OCI-LY3 (cell line): ENCODE measurements at regions not wholly inside any gene's neighbourhood (a gene's known extent, or its start where the extent isn't known, plus 50 kb on each side); places are given as distances from the start of the nearest gene placed in this dataset.

Experiments
- H2AFZ ChIP-seq: fragments of 200-600, 300-600 bp; shearing (Covaris generic); 2 replicates; pipeline ENCODE4 v1.6.0; 2014; ENCODE audit warnings: antibody characterized with exemption, low read depth, low read length
- H3K27ac ChIP-seq: fragments of 200-600, 300-600 bp; sonication (generic); 2 replicates; pipeline ENCODE4 v1.5.1; 2014; ENCODE audit warnings: mild to moderate bottlenecking, low read length, moderate library complexity, mixed read lengths
- H3K27me3 ChIP-seq: fragments of 200-600, 300-600 bp; sonication (generic); 2 replicates; pipeline ENCODE4 v1.6.1; 2014; ENCODE audit warnings: low read depth, low read length, mixed read lengths
- H3K36me3 ChIP-seq: fragments of 200-600, 300-600 bp; sonication (generic); replicated peaks from 2 replicates; pipeline ENCODE3; 2014; ENCODE audit warnings: low read depth, low read length, mixed read lengths
- H3K4me1 ChIP-seq: fragments of 300-600, 200-600 bp; sonication (generic); 2 replicates; pipeline ENCODE4 v1.6.1; 2014; ENCODE audit warnings: low read length, mixed read lengths
- H3K4me2 ChIP-seq: fragments of 200-600, 300-600 bp; sonication (generic); 2 replicates; pipeline ENCODE4 v1.6.1; 2014; ENCODE audit warnings: low read length, mixed read lengths
- H3K4me3 ChIP-seq: fragments of 300-600, 200-600 bp; sonication (generic); 2 replicates; pipeline ENCODE4 v1.5.1; 2014; ENCODE audit warnings: antibody characterized with exemption, mild to moderate bottlenecking, low read length, moderate library complexity
- H3K79me2 ChIP-seq: fragments of 300-600, 200-600 bp; shearing (Covaris generic); 2 replicates; pipeline ENCODE4 v1.6.1; 2014; ENCODE audit warnings: mild to moderate bottlenecking, low read length, mixed read lengths
- H3K9ac ChIP-seq: fragments of 300-600, 200-600 bp; shearing (Covaris generic); 2 replicates; pipeline ENCODE4 v1.6.0; 2014; ENCODE audit warnings: mild to moderate bottlenecking, low read length, moderate library complexity
- H3K9me3 ChIP-seq: fragments of 200-600, 300-600 bp; shearing (Covaris generic); 2 replicates; pipeline ENCODE4 v1.6.1; 2014; ENCODE audit warnings: low read length, mixed read lengths; ENCODE audit not compliant: insufficient read depth
- H4K20me1 ChIP-seq: fragments of 200-600, 300-600 bp; sonication (generic); 2 replicates; pipeline ENCODE4 v1.6.1; 2016; ENCODE audit warnings: low read length, mixed read lengths; ENCODE audit not compliant: insufficient read depth
- CTCF ChIP-seq: fragments of 200-600, 300-600 bp; sonication (generic); IDR thresholded peaks from 2 replicates; pipeline ENCODE4 v1.5.1; 2014; ENCODE audit warnings: antibody characterized with exemption, low read length, low read depth
- EZH2phosphoT487 ChIP-seq: fragments of 200-600 bp; shearing (Covaris generic); IDR thresholded peaks from 2 replicates; pipeline ENCODE4 v1.6.1; 2018; ENCODE audit warnings: antibody characterized with exemption, mixed run types, low read depth

GRCh38 chr19:27720155-27720554 lies 1492.8 kb downstream of the UQCRFS1 start:
- Histone ChIP-seq H3K27me3 (no peaks in the 10 kb centered on the region), H3K9me3 (peaks cover 12% of the 10 kb centered on the region; the same call in 1 of the 2 replicates), H3K9ac (no peak overlapping the region), H3K27ac (no peak overlapping the region), H3K4me3 (no peak overlapping the region), H3K4me1 (no peaks in the 10 kb centered on the region), H4K20me1 (no peaks in the 10 kb centered on the region), H2AFZ (no peak overlapping the region), H3K79me2 (no peaks in the 10 kb centered on the region), H3K4me2 (no peak overlapping the region), H3K36me3 (peaks cover 8% of the 10 kb centered on the region)
- no peak for TF ChIP-seq EZH2phosphoT487
- no peak for TF ChIP-seq CTCF

GRCh38 chr19:27719034-27719433 lies 1493.9 kb downstream of the UQCRFS1 start:
- H3K9ac ChIP-seq = no peak overlapping the region
- H3K4me1 ChIP-seq = no peaks in the 10 kb centered on the region
- H3K27me3 ChIP-seq = no peaks in the 10 kb centered on the region
- H4K20me1 ChIP-seq = no peaks in the 10 kb centered on the region
- peaks cover 17% of the 10 kb centered on the region; the same call in 1 of the 2 replicates for H3K9me3 ChIP-seq
- no peaks in the 10 kb centered on the region for H3K79me2 ChIP-seq
- H3K4me3 ChIP-seq = no peak overlapping the region
- no peak overlapping the region for H2AFZ ChIP-seq
- no peak overlapping the region for H3K4me2 ChIP-seq
- peaks cover 2% of the 10 kb centered on the region for H3K36me3 ChIP-seq
- no peak overlapping the region for H3K27ac ChIP-seq
- TF ChIP-seq EZH2phosphoT487 (no peak), CTCF (no peak)

- Histone ChIP-seq H3K4me2 (no peak overlapping the region), H3K27me3 (no peaks in the 10 kb centered on the region), H3K79me2 (no peaks in the 10 kb centered on the region), H3K36me3 (peaks cover 2% of the 10 kb centered on the region), H3K9ac (no peak overlapping the region), H3K4me1 (no peaks in the 10 kb centered on the region), H3K4me3 (no peak overlapping the region), H3K27ac (no peak overlapping the region), H4K20me1 (no peaks in the 10 kb centered on the region), H3K9me3 (peaks cover 15% of the 10 kb centered on the region; the same call in 1 of the 2 replicates), H2AFZ (no peak overlapping the region)
- no peak for TF ChIP-seq EZH2phosphoT487
- no peak for TF ChIP-seq CTCF
Observed at GRCh38 chr19:27718234-27718633, 1494.7 kb downstream of the UQCRFS1 start.

- Histone ChIP-seq H3K4me1 (no peaks in the 10 kb centered on the region), H3K36me3 (peaks cover 2% of the 10 kb centered on the region), H3K27me3 (no peaks in the 10 kb centered on the region), H3K4me3 (no peak overlapping the region), H4K20me1 (no peaks in the 10 kb centered on the region), H3K4me2 (no peak overlapping the region), H2AFZ (no peak overlapping the region), H3K79me2 (no peaks in the 10 kb centered on the region), H3K9me3 (peaks cover 13% of the 10 kb centered on the region; the same call in 1 of the 2 replicates), H3K27ac (no peak overlapping the region), H3K9ac (no peak overlapping the region)
- TF ChIP-seq CTCF (no peak), EZH2phosphoT487 (no peak)
Observed at GRCh38 chr19:27717825-27718224, 1495.1 kb downstream of the UQCRFS1 start.
